Gastroesophageal sphincter (tissue), 3 donors: ENCODE measurements at regions not wholly inside any gene's neighbourhood (a gene's known extent, or its start where the extent isn't known, plus 50 kb on each side); places are given as distances from the start of the nearest gene placed in this dataset.

Experiments used
- POLR2A ChIP-seq, 2 donors: fragments of 450-650 bp; IDR thresholded peaks; one replicate each; pipeline ENCODE4 v1.6.1; 2017; ENCODE audit warnings: antibody characterized with exemption in 2 of 2, mild to moderate bottlenecking in 2 of 2, moderate library complexity in 1 of 2
- POLR2AphosphoS5 ChIP-seq: sonication (generic); formaldehyde crosslinking; IDR thresholded peaks from one replicate; pipeline ENCODE4 v1.6.1; 2017; ENCODE audit warnings: antibody characterized with exemption
- TF ChIP-seq, protein P1 (sequence below), 4 experiments: fragments of 200-600 bp in 2 of 4; fragments of 450-650 bp in 2 of 4; sonication (generic) in 1 of 4; IDR thresholded peaks; one replicate each; pipeline ENCODE4 v1.5.1; 2017 to 2019; ENCODE audit warnings: antibody characterized with exemption in 4 of 4, mild to moderate bottlenecking in 2 of 4, moderate library complexity in 2 of 4

GRCh38 chr5:51983161-51983560 is 599.9 kb downstream of the ISL1 start:
- TF ChIP-seq, protein P1, sequence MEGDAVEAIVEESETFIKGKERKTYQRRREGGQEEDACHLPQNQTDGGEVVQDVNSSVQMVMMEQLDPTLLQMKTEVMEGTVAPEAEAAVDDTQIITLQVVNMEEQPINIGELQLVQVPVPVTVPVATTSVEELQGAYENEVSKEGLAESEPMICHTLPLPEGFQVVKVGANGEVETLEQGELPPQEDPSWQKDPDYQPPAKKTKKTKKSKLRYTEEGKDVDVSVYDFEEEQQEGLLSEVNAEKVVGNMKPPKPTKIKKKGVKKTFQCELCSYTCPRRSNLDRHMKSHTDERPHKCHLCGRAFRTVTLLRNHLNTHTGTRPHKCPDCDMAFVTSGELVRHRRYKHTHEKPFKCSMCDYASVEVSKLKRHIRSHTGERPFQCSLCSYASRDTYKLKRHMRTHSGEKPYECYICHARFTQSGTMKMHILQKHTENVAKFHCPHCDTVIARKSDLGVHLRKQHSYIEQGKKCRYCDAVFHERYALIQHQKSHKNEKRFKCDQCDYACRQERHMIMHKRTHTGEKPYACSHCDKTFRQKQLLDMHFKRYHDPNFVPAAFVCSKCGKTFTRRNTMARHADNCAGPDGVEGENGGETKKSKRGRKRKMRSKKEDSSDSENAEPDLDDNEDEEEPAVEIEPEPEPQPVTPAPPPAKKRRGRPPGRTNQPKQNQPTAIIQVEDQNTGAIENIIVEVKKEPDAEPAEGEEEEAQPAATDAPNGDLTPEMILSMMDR (IDR thresholded peaks at IDR 0.05): no peak
- TF ChIP-seq POLR2A (IDR thresholded peaks at IDR 0.05) (no peak), POLR2AphosphoS5 (no peak)
